Activated CD8-positive, alpha-beta T cell treated with anti-CD3 and anti-CD28 coated beads for 36 hours (primary cell): ENCODE measurements at regions not wholly inside any gene's neighbourhood (a gene's known extent, or its start where the extent isn't known, plus 50 kb on each side); places are given as distances from the start of the nearest gene placed in this dataset.

Experiments used
- ATAC-seq: fragments of 200-7000 bp; cut with Tn5 transposase; one replicate; pipeline ENCODE4 v1.10.0; 2021; ENCODE audit warnings: mild to moderate bottlenecking, moderate library complexity
- CTCF ChIA-PET: fragments of 350-600 bp; sonication (Branson Sonifier 250); formaldehyde crosslinking; loops from one replicate; lab custom pipeline; 2021; ENCODE audit warnings: antibody characterized with exemption; lab: Charles Lee
- POLR2A ChIA-PET: fragments of 350-600 bp; sonication (Branson Sonifier 250); formaldehyde crosslinking; loops from one replicate; lab custom pipeline; 2021; ENCODE audit warnings: antibody characterized with exemption; lab: Charles Lee
- DNase-seq: peaks from one replicate; pipeline ENCODE4 v3.0.0-alpha.2; 2020
- H3K27ac Mint-ChIP-seq: one replicate; pipeline ENCODE4 v1.8.0; 2021; ENCODE audit warnings: mild to moderate bottlenecking, mixed read lengths
- H3K27me3 Mint-ChIP-seq: one replicate; pipeline ENCODE4 v1.8.0; 2021; ENCODE audit warnings: mixed read lengths
- H3K36me3 Mint-ChIP-seq: one replicate; pipeline ENCODE4 v1.8.0; 2021; ENCODE audit warnings: low read depth, mixed read lengths
- H3K4me1 Mint-ChIP-seq: one replicate; pipeline ENCODE4 v1.8.0; 2021; ENCODE audit warnings: low read depth, mixed read lengths
- H3K4me3 Mint-ChIP-seq: one replicate; pipeline ENCODE4 v1.8.0; 2021; ENCODE audit warnings: mild to moderate bottlenecking, moderate library complexity, mixed read lengths
- H3K9me3 Mint-ChIP-seq: one replicate; pipeline ENCODE4 v1.8.0; 2021; ENCODE audit warnings: mixed read lengths
- intact Hi-C: fragments of 100-400 bp; cut with micrococcal nuclease; formaldehyde crosslinking; loops from one replicate; pipeline ENCODE4 v1.10.0; 2022
- TF ChIP-seq, protein P1 (sequence below): fragments of 200-600 bp; IDR thresholded peaks from one replicate; pipeline ENCODE4 v1.8.0; 2022; ENCODE audit warnings: antibody characterized with exemption, mild to moderate bottlenecking

DNA sequence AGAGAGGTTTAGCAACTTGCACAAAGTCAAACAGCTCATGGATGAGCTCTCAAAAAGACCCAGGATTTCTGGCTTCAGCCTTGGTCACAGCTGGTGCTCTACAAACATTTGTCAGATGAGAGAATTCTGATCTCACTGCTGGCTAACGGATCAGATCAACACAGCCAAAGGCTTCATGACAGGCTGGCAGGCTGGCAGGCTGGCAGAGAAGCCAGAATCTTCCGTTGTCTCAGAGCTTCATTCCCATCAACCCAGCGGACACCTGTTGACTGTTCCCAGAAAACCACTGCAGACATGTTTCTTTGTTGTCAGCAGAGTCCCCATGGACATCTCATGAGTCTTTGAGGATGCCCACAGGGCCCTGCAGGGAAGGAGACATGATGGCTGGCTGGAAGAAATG lies 303.8 kb upstream of the ASIC2 start:
- peaks cover 5% of the 10 kb centered on the region for H3K27me3 Mint-ChIP-seq
- no peaks in the 10 kb centered on the region for H3K4me1 Mint-ChIP-seq

DNA sequence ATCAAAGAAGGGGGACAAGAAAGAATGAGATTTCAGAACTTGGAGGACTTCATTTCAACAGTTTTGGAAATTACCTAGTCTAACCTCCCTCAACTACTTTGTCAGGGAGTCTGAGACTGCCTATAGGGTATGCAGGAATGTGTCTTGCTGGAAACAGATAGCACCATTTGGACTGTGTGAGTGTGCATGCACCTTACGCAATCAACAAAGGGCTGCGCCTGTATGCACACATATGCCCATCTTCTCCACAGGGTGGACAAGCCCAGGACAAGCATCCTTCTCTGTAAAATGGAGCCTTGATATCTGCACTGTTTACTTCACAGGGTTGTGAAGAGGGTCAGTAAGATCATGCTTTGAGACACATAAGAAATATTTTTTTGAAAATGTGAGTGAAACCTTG lies 305.7 kb upstream of the ASIC2 start:
- Mint-ChIP-seq H3K27ac (no peak overlapping the region), H3K4me1 (no peaks in the 10 kb centered on the region), H3K36me3 (no peaks in the 10 kb centered on the region), H3K27me3 (peaks cover 3% of the 10 kb centered on the region), H3K9me3 (no peaks in the 10 kb centered on the region), H3K4me3 (no peak overlapping the region)
- TF ChIP-seq, protein P1, sequence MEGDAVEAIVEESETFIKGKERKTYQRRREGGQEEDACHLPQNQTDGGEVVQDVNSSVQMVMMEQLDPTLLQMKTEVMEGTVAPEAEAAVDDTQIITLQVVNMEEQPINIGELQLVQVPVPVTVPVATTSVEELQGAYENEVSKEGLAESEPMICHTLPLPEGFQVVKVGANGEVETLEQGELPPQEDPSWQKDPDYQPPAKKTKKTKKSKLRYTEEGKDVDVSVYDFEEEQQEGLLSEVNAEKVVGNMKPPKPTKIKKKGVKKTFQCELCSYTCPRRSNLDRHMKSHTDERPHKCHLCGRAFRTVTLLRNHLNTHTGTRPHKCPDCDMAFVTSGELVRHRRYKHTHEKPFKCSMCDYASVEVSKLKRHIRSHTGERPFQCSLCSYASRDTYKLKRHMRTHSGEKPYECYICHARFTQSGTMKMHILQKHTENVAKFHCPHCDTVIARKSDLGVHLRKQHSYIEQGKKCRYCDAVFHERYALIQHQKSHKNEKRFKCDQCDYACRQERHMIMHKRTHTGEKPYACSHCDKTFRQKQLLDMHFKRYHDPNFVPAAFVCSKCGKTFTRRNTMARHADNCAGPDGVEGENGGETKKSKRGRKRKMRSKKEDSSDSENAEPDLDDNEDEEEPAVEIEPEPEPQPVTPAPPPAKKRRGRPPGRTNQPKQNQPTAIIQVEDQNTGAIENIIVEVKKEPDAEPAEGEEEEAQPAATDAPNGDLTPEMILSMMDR, result no peak
- ChIA-PET CTCF (no interaction called here), POLR2A (no interaction called here)
- ATAC-seq (no peak), DNase-seq (no peak)
- intact Hi-C loops, result no loop called here

More for the DNA sequence above, 303.8 kb upstream of the ASIC2 start:
- Mint-ChIP-seq H3K36me3 (no peaks in the 10 kb centered on the region), H3K9me3 (no peaks in the 10 kb centered on the region), H3K4me3 (no peak overlapping the region), H3K27ac (no peak overlapping the region)
- DNase-seq (no peak), ATAC-seq (no peak)
- ChIA-PET POLR2A (no interaction called here), CTCF (no interaction called here)
- intact Hi-C loops, result no loop called here
- TF ChIP-seq, protein P1, result no peak

DNA sequence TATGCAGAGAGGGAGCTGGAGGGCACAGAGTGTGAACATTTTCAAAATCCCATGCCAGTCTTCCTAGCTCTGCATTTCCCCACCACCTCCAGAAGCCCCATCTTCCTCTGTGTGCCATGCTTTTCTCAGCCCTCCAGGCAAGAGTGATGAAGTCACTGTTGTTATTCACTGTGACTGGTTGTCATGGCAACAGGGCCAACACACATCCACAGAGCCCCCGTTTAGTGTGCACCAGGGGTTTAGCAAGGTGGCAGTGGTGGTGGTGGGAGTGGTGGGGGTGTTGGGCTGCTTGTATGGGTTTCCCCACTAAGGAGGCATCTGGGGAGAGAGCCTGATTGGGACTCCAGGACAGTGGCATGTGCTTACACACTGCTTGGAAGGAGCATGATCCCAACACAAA lies 309.9 kb upstream of the ASIC2 start:
- intact Hi-C loops, result no loop called here
- POLR2A ChIA-PET, result no interaction called here
- Mint-ChIP-seq H3K27me3 (peaks cover 1% of the 10 kb centered on the region), H3K9me3 (no peaks in the 10 kb centered on the region), H3K4me1 (no peaks in the 10 kb centered on the region), H3K36me3 (no peaks in the 10 kb centered on the region), H3K27ac (no peak overlapping the region), H3K4me3 (no peak overlapping the region)
- ATAC-seq (no peak), DNase-seq (peak; percentile 1)
- CTCF ChIA-PET, result no interaction called here
- TF ChIP-seq, protein P1, result no peak

DNA sequence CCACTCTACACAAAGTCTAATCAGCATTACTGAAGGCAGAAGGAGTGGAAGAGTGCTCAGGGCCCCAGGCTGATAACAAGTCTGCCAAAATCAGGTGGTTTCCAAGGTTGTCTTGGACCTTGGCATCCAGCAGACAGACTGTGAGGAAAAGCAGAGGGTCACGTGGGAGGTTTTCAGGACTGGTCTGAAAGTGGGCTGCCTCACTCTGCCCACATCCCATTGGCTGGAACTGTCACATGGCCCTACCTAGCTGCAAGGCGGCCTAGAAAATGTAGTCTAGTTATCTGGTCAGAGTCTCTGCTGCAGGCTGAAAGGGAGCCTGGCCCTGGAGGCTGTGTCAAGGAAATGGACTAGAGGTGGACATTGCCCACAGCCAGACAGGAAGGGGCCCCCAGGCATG lies 310.7 kb upstream of the ASIC2 start:
- Mint-ChIP-seq H3K9me3 (no peaks in the 10 kb centered on the region), H3K36me3 (no peaks in the 10 kb centered on the region), H3K4me1 (no peaks in the 10 kb centered on the region), H3K4me3 (no peak overlapping the region), H3K27me3 (peaks cover 1% of the 10 kb centered on the region), H3K27ac (no peak overlapping the region)
- POLR2A ChIA-PET, result no interaction called here
- CTCF ChIA-PET, result no interaction called here
- TF ChIP-seq, protein P1, result no peak
- intact Hi-C loops, result no loop called here
- DNase-seq, result no peak
- ATAC-seq, result no peak

DNA sequence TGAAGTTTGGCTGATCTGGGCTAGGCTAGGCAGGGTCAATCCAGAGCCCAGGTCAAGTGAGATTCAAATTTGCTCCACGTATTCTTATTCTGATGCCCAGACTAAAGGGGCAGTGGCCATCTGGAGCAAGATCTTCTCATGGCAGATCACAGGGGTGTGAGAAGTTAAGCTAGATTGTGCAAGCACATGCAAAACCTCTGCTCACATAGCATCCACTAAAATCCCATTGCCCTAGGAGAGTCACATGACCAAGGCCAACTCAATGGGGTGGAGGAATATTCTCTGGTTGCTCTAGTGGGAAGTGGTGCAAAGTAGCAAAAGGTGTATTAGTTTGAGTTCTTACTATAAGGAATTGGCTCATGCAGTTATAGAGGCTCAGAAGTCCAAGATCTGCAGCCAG lies 318.4 kb upstream of the ASIC2 start:
- POLR2A ChIA-PET, result interaction anchor here (0.6 kb wide), 1 partner anchor 264 kb away, joined by 3 read pairs; no protein-coding TSS in a partner anchor

More for the DNA sequence above, 318.4 kb upstream of the ASIC2 start:
- CTCF ChIA-PET, result no interaction called here
- no peak for DNase-seq
- H3K9me3 Mint-ChIP-seq, result no peaks in the 10 kb centered on the region
- H3K4me3 Mint-ChIP-seq, result no peak overlapping the region
- no peaks in the 10 kb centered on the region for H3K4me1 Mint-ChIP-seq
- ATAC-seq, result no peak
- H3K27ac Mint-ChIP-seq, result no peak overlapping the region
- intact Hi-C loops, result no loop called here
- H3K36me3 Mint-ChIP-seq, result no peaks in the 10 kb centered on the region
- peaks cover under 1% of the 10 kb centered on the region for H3K27me3 Mint-ChIP-seq
- TF ChIP-seq, protein P1, result no peak
